ENCODE measurements at regions not wholly inside any gene's neighbourhood (a gene's known extent, or its start where the extent isn't known, plus 50 kb on each side); places are given as distances from the start of the nearest gene placed in this dataset.
"Not testable (repeated sequence)": the region's sequence is repeated elsewhere in the genome, so short reads cannot be mapped to it uniquely, and the experiment has no call there.

- no peak for DNase-seq (ENCODE audit: low read depth)
Observed at GRCh38 chr7:131021460-131021859, 287.5 kb upstream of the KLF14 start.

DNA sequence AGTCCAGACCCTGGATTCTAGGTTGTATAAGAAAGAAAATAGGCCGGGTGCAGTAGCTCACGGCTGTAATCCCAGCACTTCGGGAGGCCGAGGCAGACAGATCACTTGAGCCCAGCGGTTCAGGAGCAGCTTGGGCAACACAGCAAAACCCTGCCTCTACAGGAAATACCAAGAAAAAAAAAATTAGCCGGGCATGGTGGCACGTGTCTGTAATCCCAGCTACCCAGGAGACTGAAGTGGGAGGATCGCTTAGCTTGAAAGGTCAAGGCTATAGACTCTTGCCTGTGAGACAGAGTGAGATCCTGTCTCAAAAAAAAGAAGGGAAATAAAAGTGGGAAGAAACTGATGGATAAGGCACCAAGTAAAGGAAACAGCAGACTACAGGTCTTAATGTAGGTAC, 287.9 kb upstream of the KLF14 start:
- no peak for DNase-seq (ENCODE audit: low read depth)

DNA sequence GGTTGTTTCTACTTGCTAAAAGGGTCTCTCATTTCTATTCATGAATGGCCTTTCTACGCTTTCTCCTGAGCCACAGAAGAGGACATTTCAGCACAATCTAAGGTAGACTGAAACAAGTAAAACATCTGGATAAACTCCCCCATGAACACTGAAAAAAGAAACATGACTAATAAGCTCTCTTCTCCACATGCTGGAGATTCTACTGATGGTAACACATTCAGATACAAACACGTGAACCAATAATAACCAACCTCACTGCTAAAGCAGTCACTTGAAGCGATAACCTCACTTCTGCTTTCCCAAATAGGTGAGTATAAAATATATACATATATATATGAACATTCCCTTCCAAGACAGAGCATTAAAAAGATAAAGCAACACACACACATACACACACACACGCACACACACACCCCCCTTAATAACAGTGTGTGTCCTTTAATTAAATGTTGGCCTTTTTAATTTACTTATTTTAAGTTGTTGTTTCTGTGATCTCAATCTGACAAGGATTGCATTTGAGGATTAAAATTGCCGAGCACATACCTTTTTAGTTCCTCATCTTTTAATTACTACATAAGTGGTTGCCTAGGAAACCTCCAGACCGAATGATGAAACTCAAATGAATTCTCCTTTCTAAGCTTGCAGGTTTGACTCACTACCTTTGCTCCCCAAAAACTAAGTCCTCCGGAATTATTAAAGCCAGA, 292.4 kb upstream of the KLF14 start:
- DNase-seq (ENCODE audit: low read depth): no peak

- DNase-seq (ENCODE audit: low read depth): no peak
Observed at GRCh38 chr7:131027287-131027773, 293.3 kb upstream of the KLF14 start.

DNA sequence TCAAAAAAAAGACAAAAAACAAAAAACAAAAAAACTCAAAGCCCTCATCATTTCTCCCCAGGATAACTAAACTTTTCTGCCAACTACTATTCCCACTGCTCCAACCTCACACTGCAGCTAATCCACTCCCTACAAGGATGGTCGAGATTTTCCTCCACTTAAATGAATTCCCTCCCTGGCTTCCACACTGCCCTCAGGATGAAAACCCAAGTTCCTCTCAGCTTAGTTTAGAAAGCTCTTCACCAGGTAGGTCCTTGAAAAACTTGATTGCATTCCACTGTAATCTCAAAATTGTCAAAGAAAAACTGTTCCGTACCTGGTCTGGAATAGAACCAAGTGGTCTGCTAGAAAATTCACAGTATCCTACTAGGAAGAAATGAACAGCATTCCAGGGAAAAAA, 294.3 kb upstream of the KLF14 start:
- DNase-seq (ENCODE audit: low read depth): no peak

GRCh38 chr7:131029002-131029401, 295.0 kb upstream of the KLF14 start:
- no peak for DNase-seq (ENCODE audit: low read depth)

DNA sequence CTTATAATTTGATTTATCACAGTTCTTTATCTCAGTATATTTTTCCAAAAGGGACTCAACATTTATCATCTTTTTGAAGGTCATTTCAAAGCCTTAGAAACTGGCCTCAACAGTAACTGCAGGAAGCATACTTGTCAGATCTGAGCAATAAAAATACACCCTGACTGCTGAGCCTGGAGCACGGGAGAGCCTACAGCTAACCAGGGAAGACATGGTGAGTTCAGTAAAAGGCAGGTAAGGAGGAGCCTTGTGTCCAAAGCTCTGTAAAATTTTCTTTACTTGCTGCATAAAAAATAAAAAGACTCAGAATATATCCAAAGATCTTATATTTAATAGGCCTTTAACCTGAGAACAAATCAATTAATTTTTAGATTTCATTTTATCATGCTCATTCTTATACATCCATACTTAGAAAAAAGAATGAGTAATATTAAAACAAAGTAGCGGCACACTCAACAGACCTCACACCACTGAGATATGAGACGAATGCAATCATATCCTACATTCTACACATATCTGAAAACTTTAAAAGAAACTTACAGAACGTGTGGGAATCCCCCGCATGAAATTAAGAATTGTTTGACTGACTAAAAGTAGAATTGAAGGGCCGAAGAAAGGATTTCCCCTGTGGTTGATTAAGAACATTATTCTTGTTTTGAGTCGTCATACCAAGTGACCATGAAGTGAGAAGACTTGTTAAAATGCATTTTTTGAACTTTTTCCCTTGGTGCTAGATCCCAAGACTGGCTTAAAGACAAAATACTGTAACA, 296.4 kb upstream of the MKLN1 start:
- no peak for DNase-seq (ENCODE audit: low read depth)

GRCh38 chr7:131032786-131033185, 294.9 kb upstream of the MKLN1 start:
- DNase-seq (ENCODE audit: low read depth): no peak

DNA sequence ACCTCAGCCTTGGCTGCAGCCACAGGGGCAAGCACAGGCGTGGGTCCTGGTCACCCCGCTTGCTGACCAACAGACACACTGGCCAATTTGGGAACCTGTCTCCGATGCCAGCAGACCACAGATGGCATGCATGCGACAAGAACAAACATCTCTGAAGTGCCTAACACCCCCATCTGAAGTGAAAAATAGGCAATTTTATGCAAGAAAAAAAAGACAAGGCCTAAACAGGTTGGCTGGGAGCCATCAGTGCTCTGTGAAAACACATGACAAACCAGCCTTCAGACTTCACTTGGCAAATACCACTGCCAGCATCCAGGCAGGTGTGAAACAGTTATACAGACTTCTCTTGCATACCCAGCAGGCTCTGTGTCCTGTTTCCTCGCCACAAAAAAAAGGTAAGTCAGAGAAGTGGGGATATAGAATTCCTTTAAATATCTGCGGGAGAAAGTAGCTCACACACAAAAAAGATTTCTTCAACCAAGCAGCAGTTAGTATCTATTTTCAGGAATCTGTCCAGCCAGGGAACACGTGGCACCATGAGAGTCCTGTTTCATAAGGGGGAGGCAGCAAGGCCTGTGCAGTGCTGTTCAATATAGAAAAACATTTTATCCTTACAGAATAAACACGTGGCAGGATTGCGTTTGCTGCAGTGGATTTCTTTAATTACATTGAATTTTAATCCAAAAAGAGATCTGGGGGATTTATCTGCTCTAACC, 293.4 kb upstream of the MKLN1 start:
- DNase-seq (ENCODE audit: low read depth): no peak

- DNase-seq (ENCODE audit: low read depth): no peak
Observed at GRCh38 chr7:131035088-131035770, 292.4 kb upstream of the MKLN1 start.

DNA sequence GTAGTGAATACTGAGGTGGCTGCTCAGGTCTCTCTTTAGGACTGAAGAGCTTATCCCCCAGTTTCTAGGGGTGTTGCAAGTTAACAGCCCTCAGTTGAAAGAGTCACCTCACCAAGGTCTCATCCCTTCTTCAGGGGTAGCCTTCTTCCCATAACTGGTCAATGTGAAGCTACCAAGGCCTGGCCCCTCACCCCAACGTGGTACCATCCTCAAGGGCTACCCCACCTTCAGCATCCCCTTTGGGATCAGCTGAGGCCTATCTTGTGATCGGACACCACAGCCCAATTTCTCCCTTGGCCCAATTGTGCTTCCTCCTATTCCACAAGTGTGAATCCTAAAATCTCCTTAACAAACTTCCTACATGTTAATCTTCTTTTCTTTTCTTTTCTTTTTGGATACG, 289.5 kb upstream of the MKLN1 start:
- no peak for DNase-seq (ENCODE audit: low read depth)

DNA sequence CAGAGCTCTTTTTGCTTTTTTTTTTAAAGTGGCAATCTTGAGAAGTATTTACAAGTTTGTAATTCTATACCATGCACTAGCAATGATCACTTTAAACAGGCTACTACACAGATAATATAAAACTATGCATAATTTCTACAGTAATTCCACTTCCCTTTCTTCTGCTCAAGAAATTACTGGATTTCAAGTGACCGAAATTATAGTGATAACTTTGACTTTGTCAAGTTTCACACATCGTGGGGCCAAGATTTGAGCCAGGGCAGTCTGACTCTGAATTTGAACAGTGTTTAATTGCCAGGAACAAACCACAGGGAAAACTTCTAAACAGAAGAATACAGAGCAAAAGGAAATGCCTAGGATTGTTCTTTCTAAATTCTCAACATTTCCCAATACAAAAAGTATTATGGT, 288.3 kb upstream of the MKLN1 start:
- DNase-seq (ENCODE audit: low read depth): no peak

GRCh38 chr7:131039836-131040235, 287.8 kb upstream of the MKLN1 start:
- no peak for DNase-seq (ENCODE audit: low read depth)

- DNase-seq (ENCODE audit: low read depth): no peak
Observed at GRCh38 chr7:131040467-131040932, 287.2 kb upstream of the MKLN1 start.

DNA sequence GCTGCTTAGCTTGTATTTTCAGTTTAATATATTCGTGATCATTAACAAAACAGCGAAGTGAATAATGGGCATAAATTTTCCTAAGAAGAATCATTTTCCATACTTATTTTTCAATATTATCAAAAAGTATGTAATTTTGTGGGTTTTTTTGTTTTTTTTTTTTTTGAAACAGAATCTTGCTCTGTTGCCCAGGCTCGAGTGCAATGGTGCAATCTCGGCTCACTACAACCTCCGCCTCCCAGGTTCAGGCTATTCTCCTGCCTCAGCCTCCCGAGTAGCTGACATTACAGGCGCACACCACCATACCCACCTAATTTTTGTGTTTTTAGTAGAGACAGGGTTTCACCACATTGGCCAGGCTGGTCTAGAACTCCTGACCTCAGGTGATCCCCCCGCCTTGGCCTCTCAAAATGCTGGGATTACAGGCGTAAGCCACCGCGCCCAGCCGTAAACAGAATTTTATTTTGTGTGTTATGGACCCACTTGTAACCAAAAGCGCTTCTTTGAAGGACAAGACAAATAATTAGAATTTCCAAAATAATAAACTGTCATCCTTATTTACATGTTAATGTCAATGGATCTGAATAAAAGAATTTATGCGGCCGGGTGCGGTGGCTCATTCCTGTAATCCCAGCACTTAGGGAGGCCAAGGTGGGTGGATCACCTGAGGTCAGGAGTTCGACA, 286.5 kb upstream of the MKLN1 start:
- not testable (repeated sequence) for DNase-seq (ENCODE audit: low read depth)

DNA sequence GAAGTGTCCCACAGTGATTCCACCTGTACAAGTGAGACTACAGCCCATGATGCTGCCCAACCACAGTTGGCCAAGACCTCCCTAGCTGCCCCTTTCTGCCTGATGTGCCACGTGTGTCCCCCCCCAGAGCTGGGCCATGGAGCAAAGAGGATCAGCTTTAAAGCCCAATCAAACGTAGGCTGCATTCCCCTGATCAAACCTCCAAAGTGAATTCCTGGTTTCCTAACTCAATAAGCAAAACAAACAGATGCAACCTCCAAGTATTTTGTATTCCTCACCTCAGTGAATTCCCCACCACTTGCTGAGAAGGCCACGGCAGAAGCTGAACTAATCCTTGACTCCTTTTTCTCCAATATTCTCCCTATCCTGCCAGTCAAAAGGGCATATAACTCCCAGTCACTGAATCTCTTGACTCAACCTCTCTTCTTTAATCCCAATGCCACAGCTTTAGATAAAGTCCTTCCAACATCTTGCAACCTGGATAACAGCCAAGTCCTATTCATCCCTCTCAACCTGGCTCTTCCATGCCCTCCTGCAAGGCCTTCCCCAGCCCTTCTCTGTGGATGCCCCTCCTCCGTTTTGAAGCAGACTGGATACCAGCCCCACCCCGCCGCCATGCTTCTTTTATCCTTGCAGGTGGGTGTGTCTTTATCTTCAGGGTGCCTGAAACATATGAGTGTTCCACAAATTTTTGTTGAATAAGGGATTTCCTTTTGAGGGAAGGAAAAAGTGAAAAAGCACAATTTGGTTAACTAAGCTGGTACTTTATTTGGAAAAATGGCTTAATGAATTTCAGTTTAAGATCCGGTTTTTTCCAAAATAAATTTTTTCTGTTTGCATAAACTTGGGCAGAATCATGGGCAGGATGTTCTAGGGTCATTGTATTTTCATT, 285.2 kb upstream of the MKLN1 start:
- DNase-seq (ENCODE audit: low read depth): no peak

DNA sequence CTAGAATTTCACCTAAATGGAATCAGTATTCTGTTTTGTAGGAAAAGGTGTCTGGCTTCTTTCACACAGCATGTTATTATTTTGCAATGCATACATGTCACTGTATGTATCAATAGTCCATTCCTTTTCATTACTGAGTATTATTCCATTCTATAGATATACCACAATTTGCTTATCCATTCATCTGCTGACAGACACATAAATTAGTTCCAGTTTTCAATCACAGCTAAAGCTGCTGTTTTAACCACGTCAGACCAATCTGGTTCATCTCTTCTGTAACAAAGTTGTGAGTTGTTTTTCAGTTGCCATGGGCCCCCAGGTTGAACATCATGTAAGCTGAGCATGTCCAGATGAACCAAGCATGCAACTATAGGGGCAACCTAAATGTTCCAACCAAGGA, 282.1 kb upstream of the MKLN1 start:
- DNase-seq (ENCODE audit: low read depth): no peak

DNA sequence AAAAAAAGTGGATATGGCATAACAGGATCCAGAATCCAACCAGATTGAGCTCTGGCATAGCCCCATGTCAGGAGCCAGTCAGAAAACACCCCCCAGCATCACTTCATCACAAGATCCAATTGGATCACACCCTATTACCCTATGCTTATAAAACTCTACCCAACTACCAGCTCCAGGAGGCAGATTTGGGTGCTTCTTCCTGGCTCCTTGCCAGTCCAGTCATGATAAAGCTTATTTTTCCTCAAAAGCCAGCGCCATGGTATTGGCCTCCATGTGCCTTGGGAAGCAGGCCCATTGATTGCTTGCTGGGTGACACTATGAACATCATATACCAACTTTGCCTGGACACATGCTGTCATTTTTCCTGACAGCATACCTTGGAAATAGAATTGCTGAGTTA, 281.4 kb upstream of the MKLN1 start:
- no peak for DNase-seq (ENCODE audit: low read depth)

- DNase-seq (ENCODE audit: low read depth): no peak
Observed at GRCh38 chr7:131047651-131048304, 279.9 kb upstream of the MKLN1 start.

GRCh38 chr7:131051304-131051703, 276.4 kb upstream of the MKLN1 start:
- DNase-seq (ENCODE audit: low read depth): no peak

Measured in stimulated activated CD8-positive, alpha-beta memory T cell treated with anti-CD3 and anti-CD28 coated beads, Interleukin-12 subunit alpha, Interleukin-12 subunit beta, amount 100 ng/mL, for 4 hours (primary cell).